ENCODE measurements at regions not wholly inside any gene's neighbourhood (a gene's known extent, or its start where the extent isn't known, plus 50 kb on each side); places are given as distances from the start of the nearest gene placed in this dataset.

- no peak for TF ChIP-seq EP300 (IDR thresholded peaks at IDR 0.05)
- TF ChIP-seq, protein P1, sequence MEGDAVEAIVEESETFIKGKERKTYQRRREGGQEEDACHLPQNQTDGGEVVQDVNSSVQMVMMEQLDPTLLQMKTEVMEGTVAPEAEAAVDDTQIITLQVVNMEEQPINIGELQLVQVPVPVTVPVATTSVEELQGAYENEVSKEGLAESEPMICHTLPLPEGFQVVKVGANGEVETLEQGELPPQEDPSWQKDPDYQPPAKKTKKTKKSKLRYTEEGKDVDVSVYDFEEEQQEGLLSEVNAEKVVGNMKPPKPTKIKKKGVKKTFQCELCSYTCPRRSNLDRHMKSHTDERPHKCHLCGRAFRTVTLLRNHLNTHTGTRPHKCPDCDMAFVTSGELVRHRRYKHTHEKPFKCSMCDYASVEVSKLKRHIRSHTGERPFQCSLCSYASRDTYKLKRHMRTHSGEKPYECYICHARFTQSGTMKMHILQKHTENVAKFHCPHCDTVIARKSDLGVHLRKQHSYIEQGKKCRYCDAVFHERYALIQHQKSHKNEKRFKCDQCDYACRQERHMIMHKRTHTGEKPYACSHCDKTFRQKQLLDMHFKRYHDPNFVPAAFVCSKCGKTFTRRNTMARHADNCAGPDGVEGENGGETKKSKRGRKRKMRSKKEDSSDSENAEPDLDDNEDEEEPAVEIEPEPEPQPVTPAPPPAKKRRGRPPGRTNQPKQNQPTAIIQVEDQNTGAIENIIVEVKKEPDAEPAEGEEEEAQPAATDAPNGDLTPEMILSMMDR (IDR thresholded peaks at IDR 0.05), result no peak
- no peak for TF ChIP-seq POLR2A (IDR thresholded peaks at IDR 0.05)
Observed at GRCh38 chr12:58607805-58608204, 312.5 kb downstream of the LRIG3 start.

Measured in gastroesophageal sphincter (tissue), 3 donors.